ENCODE measurements at regions not wholly inside any gene's neighbourhood (a gene's known extent, or its start where the extent isn't known, plus 50 kb on each side); places are given as distances from the start of the nearest gene placed in this dataset.
A peak's percentile ranks its signal among the peaks of the same experiment; 100 is the strongest.

DNA sequence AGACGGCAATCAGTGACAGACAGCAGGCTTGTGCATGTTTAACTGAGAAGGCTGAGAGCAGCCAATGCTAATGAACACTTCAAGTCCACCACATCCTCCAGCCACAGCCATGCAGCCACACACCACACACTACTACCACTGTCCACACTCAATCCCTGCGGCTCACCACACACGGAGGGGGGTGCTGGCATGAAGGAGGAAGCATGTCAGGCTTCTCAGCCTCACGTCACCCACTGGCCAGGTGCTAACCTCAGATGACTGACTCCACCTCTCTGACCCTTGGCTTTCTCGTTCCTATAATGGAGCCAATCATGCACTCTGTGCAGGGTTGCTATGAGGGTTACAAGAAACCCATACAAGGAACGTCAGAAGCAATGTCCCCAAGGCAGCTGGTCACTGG is 165.4 kb upstream of the RNF32 start:
- DNase-seq = no peak

DNA sequence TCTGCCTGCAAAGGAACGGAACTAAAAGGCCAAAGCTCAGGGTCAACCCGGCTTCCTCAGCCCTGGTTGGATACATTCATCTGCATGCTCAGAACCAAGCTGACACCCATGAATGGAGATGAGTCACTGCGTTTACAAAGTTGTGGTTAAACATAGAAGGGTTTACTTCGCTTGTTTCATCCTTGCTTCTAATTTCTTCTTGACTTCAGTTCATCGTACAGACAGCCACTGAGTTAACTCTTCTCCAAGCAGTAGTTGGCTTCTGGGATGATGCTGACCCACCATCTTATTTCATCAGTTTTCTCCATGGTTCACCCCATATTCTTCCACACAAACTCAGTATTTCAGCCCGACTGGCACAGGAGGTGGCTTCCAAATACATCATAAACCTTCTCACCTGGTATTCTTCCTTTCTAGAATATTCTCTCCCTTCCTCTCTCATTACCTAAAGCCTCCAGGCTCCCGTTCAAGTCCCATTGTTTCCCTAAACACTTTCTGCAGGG is 166.3 kb upstream of the RNF32 start:
- DNase-seq = no peak

- DNase-seq = peak in 1 of 2 experiments; percentile 35
These were observed 166.9 kb upstream of the RNF32 start for GRCh38 chr7:156473476-156474240.

DNA sequence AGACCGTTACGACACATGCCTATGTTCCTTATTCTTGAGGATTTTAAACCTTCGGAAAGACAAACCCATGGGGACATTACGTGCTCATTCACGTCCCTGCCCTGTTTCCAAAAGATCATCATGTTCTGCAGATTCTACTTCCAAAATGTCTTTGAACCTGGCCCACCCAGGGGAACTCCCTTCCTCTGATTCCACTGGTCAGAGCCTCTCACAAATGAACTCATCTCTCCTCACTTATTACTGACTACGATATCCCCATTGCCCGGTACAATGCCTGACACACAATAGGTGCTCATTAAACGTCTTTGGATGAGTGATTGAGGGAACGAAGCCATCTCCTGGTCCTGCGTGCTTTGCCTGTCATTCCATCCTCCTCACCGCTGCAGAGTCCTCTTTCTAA is 168.3 kb upstream of the RNF32 start:
- no peak for DNase-seq

- no peak for DNase-seq
These were observed 169.9 kb upstream of the RNF32 start for GRCh38 chr7:156470399-156471320.

GRCh38 chr7:156466955-156467625 is 173.5 kb upstream of the RNF32 start:
- no peak for DNase-seq

DNA sequence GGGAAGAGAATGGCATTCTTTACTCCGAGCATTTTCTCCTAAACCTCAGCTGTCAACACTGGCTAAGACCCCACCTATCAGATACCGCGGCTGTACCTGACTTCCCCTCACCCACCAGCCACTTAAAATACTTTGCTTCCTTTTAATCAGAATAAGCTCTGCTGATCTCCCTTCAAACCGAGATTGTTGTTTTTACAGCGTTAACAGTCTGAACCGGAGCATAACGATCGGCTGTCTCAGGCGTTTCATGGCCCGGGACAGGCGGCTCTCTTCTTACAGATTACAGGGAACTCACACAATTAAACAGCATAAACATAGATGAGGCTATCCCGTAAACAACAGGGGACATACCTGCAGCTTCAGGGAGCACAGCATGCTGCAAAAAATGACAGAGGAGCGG is 174.3 kb upstream of the RNF32 start:
- no peak for DNase-seq

DNA sequence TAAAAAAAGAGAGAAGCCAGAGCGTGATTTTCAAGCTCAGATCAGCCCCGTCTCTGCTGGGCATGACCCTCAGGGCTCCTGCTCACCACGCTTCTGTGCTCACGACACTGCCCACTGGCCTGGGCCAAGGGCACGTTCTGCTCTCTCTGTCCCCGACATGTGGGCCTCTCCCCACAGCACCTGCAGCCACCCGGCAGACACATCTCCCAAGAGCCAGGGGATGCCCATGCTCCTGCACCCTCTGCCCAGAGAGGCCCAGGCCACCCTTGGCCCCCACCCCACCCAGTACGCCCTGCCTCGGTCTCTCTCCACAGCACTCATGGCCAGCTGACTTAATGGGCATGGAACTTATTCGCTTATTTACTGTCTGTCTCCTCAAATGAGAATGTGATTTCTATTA is 175.4 kb upstream of the RNF32 start:
- DNase-seq = no peak

GRCh38 chr7:156464339-156464738 is 176.2 kb upstream of the RNF32 start:
- no peak for DNase-seq

DNA sequence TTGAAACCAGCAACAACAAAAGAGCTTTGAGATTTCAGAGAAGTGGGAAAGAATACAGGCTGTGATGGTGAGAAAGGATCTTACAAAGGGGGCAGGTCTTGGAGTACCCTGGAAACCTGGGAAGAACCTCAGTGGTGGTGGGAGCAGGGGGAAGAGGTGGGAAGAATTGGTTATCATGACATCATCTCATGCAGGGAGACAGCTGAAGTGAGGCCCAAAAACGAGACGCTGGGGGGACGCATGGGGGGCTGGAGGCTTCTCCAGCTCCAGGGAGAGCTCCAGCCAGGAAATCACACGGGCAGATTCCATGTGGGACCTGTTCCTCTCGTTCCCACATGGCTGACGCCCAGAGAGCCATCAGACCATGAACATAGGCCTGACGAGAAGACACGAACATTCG is 177.3 kb upstream of the RNF32 start:
- no peak for DNase-seq

- DNase-seq = no peak
These were observed 178.5 kb upstream of the RNF32 start for GRCh38 chr7:156461881-156462665.

GRCh38 chr7:156460858-156461627 is 179.5 kb upstream of the RNF32 start:
- no peak for DNase-seq

DNA sequence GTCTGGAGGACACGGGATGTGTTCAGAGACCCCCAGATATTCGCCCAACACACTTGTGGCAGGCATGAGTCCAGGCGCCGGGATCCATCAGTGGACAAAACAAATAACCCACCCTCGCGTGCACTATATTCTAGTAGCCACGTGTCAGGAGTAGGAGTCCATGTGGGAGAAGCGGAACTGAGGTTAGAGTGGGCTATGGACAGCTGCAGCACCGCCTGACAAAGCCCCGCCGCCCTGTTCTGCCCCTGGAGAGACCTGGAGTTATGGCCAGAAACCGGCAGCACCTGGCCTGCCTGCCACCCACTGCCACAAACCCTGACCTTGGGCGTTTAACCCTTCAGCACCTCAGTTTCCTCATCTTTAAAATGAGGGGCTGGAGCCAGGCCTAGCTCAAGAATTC is 181.0 kb upstream of the RNF32 start:
- DNase-seq = no peak

DNA sequence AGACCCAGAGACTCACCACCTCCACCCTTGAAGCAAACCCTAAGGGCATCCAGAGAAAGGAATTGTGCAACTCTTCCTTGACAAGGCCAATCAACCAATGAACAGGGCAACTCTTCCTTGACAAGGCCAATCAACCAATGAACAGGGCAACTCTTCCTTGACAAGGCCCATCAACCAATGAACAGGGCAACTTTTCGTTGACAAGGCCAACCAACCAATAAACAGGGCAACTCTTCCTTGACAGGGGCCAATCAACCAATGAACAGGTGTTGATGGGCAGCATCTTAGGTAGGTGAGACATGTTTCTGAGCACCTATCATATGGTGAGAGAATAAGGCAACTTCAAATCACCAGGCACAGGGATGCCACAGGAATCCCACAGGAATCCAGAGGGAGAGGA is 181.5 kb upstream of the RNF32 start:
- no peak for DNase-seq

GRCh38 chr7:156458011-156458410 is 182.6 kb upstream of the RNF32 start:
- DNase-seq = no peak

DNA sequence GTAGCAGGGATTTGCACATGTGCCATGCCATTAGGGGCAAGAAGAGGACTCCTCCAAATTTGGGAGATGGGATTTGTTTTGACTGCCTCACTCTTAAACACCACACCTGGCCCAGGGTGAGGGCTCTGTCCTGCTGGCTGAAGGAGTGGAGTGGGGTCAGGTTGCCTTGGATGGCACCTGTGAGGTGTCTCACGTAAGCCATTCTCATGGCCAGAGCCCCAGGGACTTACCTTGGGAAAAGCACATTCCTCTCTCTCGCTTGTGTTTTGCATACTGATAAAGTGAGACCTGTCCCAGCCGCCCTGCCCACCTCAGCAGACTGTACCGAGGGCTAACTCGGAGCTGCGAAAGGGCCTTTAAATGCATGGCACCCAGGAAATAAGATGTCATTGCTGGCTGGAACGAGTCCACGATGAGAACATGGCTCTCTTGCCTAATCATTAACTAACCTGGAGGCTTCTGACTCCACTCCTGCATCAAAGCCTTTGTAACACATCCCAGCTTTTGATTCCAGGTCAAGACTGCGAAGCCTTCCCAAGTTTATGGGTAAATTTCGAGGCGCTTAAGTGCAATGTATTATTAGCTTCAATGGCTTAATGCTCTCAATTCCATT is 184.0 kb upstream of the RNF32 start:
- DNase-seq = no peak

- no peak for DNase-seq
These were observed 184.5 kb upstream of the RNF32 start for GRCh38 chr7:156456032-156456431.

DNA sequence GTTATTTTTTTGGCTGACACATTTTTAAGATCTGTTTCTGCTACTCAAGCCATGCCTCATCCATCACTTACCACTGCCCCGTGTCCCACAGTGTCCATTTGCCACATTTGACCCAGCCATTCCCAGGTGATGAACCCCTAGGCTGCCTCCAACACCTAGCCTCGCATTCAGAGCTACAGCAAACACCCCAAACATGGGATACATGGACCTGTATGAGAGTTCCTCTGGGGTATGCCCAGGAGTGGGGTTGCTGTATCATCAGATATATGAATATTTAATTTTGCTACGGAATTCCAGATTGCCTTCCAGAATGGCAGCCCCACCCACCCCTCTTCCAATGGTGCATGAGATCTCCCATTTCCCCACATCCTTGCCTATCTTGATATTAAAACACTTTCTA is 190.1 kb upstream of the RNF32 start:
- no peak for DNase-seq

DNA sequence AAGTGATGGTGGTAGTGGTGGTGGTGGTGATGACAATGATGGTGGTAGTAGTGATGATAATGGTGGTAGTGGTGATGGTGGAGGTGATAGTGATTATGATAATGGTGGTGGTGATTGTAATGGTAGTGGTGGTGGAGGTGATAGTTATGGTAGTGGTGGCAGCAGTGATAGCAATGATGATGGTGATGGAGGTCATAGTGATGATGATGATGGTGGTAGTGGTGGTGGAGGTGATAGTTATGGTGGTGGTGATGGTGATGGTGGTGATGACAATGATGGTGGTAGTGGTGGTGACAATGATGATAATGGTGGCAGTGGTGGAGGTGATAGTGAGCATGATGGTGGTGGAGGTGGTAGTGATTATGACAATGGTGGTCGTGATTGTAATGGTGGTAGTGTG is 191.7 kb upstream of the RNF32 start:
- DNase-seq = no peak

- no peak for DNase-seq
These were observed 193.6 kb upstream of the RNF32 start for GRCh38 chr7:156446990-156447389.

All from activated T-cell treated with anti-CD3 and anti-CD28 coated beads, Interleukin-2, amount 50 U/mL, for 48 hours (primary cell).